GM21723 (cell line): ENCODE measurements at regions not wholly inside any gene's neighbourhood (a gene's known extent, or its start where the extent isn't known, plus 50 kb on each side); places are given as distances from the start of the nearest gene placed in this dataset.

ENCODE experiments used
- ATAC-seq: cut with Tn5 transposase; IDR thresholded peaks from one replicate; pipeline ENCODE4 v1.9.1; 2021; ENCODE audit warnings: mild to moderate bottlenecking, moderate library complexity; ENCODE audit not compliant: unreplicated experiment

- ATAC-seq: no peak
These were observed 183.4 kb upstream of the GALNT2 start for GRCh38 chr1:229883504-229884200.

- ATAC-seq: no peak
These were observed 182.3 kb upstream of the GALNT2 start for GRCh38 chr1:229884765-229885164.

DNA sequence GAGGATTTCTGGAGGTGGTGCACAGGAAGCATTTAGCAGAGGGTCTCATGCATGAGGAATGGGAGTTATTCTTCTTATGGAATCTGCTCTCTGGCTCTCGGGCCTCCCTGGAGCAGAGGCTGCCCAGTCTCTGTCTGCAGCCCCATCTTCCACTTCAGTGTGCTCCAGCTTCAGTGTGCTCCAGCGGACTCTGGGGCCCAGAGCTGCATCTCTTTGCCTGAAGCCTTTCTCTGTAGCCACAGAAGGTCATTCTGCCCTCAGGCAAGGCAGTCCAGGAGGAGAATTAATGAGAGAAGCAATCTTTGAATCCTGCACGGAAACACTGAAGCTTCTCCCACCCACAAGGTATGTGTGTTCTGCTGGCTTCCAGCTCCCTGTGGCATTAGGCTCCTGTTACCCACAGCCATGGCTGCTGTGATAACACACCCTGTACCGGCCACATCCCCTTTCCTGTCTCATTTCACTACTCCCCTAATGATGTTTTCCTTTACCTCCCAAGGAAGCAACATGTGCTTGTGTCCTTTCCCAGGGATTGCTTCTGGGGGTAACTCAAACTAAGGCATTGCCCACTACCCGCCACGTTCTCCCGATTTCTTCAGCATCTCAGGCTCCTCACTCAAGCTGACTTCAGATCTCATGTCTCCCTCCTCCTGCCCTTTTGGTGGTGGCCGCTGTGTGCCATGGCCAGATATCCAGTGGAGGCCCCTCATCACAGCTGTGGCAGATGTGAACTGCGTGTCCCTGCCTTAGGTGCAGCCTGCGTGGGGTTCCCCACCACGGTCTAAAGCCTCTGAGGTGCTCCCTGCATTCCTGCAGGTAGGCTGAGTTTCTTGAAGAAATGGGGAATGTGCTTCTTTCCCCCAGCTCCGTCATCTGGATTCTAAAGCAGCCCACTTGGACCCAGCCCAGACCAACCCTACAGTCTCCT is 181.2 kb upstream of the GALNT2 start:
- ATAC-seq: no peak

DNA sequence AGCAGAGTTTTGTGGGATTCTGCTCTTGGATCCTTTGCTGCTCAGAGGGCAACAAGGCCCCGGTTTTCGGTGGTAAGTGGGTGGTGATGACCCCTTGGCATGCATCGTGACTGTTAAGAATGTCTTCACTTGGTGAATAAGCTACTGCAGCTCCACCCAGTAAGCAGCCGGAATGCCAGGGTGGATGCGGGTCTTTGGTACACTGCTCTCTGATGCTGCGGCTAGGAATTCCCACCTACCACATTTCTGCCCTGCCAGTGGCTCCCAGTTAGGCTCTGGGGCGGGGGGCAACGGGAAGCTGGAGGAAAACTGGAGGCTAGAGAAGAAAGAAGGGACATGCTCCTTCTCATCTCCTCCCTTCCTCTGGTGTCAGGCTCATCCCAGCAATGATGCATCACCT is 180.4 kb upstream of the GALNT2 start:
- no peak for ATAC-seq

DNA sequence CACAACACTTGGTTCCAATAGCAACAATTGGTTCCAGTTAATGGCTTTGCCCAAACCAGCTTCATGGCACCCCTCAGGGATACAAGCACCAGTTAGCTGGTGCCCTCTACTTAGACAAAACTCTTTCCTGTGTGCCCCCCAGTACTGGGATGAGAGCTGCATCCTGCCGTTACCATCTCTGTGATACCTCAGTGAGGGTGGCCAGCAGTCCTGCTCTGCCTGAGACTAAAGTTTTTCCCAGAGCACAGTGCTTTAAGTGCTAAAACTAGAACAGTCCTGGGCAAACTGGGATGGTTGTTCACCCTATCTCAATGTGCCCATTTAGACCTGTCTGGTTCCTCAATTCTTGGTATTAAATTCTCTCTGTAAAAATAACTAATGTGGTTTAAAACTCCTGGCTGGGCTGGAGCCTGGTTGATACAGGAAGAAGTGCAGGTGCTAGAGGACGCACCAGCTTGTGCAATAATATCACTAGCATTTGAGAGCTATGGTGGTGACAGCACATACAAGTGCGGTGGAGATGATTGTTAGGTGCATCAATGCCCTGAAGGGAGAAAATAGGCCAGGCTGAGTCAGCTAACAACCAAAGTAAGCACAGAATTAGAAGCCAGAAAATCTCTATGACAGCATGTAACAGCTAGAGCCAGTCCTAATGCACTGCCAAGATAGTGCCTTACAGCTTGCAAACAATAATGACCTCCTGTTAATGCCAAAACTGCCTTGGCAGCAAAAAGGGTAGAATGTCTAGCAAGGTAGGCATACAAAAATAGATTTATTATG is 179.8 kb upstream of the GALNT2 start:
- ATAC-seq: no peak

DNA sequence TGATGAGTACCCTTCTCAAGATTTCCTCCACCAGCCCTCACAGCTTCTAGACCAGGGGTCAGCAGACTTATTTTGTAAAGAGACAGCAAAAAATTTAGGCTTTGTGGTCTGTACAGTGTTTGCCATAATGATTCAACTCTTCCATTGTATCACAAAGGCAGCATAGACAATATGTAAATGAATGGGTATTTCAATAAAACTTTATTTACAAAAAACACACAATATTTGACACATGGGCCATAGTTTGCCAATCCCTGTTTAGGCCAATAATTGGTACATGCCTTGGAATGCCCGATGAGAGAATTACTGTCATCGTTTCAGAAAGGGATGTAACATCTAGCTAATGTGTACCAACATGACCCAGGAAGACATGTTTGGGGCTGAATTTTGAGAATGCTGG is 178.9 kb upstream of the GALNT2 start:
- ATAC-seq: no peak

- ATAC-seq: no peak
These were observed 178.5 kb upstream of the GALNT2 start for GRCh38 chr1:229888561-229889001.

DNA sequence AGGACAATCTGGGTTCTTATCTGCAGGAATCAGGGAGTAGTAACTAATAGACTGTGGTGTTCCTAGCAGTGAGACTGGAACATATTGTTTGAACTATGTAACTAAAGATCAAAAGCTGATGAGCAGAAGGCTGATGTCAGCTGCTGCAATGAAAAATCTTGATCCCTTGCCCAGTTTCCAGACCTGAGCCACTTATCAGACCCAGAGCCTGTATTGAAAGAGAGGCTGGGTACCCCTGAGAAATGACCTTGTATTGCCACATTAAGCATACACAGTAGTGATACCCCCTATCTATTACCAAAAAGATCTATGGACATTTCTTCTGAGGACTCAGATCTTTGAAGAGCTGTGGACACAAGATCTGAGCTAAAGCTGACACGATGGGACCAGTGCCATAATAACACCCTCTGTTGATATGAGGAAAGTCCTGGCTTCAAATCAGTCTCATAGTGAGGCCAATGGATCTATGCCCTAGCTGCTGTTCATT is 178.0 kb upstream of the GALNT2 start:
- ATAC-seq: no peak

DNA sequence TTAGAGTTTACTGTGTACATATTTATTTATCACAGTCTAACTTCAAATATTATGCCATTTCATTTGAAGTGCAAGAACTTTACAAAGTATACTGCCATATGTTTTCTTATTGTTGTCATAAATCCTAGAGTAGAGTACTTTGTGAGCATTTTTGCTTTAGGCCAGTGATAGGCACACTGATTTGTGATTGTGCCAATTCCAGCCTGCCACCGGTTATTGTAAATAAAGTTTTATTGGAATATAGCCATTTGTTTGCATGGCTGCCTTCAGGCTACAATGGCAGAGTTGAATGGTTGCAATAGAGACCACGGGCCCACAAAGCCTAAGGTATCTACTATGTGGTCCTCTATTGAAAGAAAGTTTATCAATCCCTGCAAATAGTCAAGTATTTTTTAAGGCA is 175.8 kb upstream of the GALNT2 start:
- no peak for ATAC-seq

GRCh38 chr1:229892515-229893117 is 174.4 kb upstream of the GALNT2 start:
- ATAC-seq: no peak

DNA sequence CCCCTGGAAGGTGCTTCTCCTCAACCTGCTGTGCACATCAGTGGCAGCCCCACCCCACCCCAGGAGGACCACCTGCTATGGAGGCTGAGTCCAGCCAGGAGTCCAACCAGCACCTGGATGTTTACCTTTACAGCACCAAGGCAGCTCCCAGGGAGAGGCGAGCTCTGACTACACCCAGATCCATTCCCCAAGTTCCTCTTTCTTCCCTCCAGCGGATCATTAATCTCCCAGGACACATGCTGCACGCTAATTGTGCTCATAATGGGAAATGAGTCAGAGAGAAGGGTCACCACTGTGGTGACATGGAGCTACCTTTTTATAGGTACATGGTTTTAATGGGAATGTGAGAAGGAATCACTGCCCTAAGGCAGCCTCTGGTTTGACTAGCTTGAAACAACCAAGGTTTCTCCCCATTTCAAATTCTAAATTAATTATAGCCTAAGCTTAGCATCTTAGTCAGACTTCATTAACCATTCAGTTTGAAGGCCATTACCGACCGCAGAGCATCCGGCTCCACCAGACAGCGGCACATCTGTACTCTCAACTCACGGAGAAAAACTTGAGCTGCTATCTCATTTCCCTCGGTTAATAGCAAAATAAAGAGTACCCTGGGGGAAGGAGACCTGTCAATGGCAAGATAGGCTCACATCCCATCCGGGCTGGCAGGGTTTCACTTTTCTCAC is 173.1 kb upstream of the GALNT2 start:
- no peak for ATAC-seq

- ATAC-seq: no peak
These were observed 172.5 kb upstream of the GALNT2 start for GRCh38 chr1:229894532-229894931.

DNA sequence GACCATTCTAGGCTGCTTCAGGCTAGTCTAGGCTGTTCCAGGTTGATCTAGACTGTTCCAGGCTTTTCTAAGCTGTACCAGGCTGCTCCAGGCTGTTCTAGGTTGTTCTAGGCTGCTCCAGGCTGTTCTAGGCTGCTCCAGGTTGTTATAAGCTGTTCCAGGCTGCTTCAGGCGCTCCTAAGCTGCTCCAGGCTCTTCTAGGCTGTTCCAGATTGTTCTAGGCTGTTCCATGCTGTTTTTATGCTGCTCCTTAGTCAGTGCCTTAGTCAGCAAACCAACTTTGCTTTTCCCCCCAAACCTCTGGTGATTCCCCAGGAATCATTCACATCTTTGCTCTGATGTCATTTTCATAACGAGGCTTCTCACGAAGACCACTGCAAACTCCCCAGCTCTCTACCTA is 171.4 kb upstream of the GALNT2 start:
- ATAC-seq: no peak

- no peak for ATAC-seq
These were observed 170.7 kb upstream of the GALNT2 start for GRCh38 chr1:229896306-229896705.

DNA sequence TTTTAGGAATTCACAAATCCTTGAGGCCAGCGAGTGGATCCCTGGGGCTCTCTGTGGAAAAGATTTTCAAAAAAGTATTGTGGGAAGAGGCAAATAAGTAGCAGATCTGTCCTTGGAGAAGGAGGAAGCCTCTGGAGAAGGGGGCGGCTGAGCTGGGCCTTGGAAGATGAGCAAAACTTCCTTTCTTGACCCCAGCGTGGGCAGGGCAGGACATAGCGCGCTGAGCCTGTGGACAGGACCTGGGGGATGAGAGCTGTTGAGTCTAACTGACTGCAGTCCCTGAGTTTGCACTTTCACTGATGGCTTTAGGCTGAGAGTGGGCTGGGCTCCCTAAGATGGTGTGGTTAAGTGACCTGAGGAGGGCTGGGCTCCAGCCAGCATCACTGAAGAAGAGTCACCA is 170.2 kb upstream of the GALNT2 start:
- no peak for ATAC-seq

GRCh38 chr1:229897501-229897900 is 169.5 kb upstream of the GALNT2 start:
- ATAC-seq: no peak

DNA sequence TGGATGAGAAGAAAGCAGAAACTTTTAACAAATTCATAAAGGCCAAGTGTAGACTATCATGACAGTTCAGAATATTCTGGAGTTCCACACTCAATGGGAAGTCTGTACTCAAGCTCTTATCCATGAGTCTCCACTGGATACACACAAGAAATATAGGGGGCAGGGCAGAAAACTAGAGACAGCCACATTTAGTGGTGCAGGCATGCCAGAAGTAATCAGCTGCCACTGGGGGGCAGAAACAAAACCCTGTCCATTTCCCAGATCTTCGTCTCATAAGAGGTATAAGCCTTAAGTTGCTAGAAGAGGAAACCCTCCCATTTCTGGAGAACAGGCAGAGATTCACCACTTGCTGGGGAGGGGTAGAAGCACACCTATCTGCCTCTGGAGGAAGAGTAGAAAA is 166.8 kb upstream of the GALNT2 start:
- no peak for ATAC-seq

GRCh38 chr1:229905031-229905545 is 161.9 kb upstream of the GALNT2 start:
- ATAC-seq: no peak

- ATAC-seq: no peak
These were observed 161.4 kb upstream of the GALNT2 start for GRCh38 chr1:229905652-229906051.
